ENCODE measurements at regions not wholly inside any gene's neighbourhood (a gene's known extent, or its start where the extent isn't known, plus 50 kb on each side); places are given as distances from the start of the nearest gene placed in this dataset.
"Not testable (repeated sequence)": the region's sequence is repeated elsewhere in the genome, so short reads cannot be mapped to it uniquely, and the experiment has no call there.

GRCh38 chr3:110493438-110494092, 578.1 kb upstream of the NECTIN3 start:
- no peak for DNase-seq

- no peak for DNase-seq
These were observed 577.5 kb upstream of the NECTIN3 start for GRCh38 chr3:110494093-110494490.

- DNase-seq = no peak
These were observed 576.9 kb upstream of the NECTIN3 start for GRCh38 chr3:110494728-110495127.

- no peak for DNase-seq
These were observed 576.3 kb upstream of the NECTIN3 start for GRCh38 chr3:110495201-110495927.

GRCh38 chr3:110504401-110504800, 567.2 kb upstream of the NECTIN3 start:
- no peak for DNase-seq

GRCh38 chr3:110504901-110505300, 566.7 kb upstream of the NECTIN3 start:
- no peak for DNase-seq

GRCh38 chr3:110506890-110507289, 564.7 kb upstream of the NECTIN3 start:
- no peak for DNase-seq

GRCh38 chr3:110507570-110507969, 564.0 kb upstream of the NECTIN3 start:
- DNase-seq = not testable (repeated sequence)

GRCh38 chr3:110512961-110513360, 558.7 kb upstream of the NECTIN3 start:
- no peak for DNase-seq

- no peak for DNase-seq
These were observed 553.6 kb upstream of the NECTIN3 start for GRCh38 chr3:110518031-110518430.

- DNase-seq = no peak
These were observed 552.5 kb upstream of the NECTIN3 start for GRCh38 chr3:110519071-110519470.

- no peak for DNase-seq
These were observed 550.6 kb upstream of the NECTIN3 start for GRCh38 chr3:110521019-110521418.

GRCh38 chr3:110525558-110526064, 546.0 kb upstream of the NECTIN3 start:
- not testable (repeated sequence) for DNase-seq

GRCh38 chr3:110526777-110527727, 544.6 kb upstream of the NECTIN3 start:
- no peak for DNase-seq

GRCh38 chr3:110528305-110529121, 543.1 kb upstream of the NECTIN3 start:
- no peak for DNase-seq

- DNase-seq = no peak
These were observed 540.7 kb upstream of the NECTIN3 start for GRCh38 chr3:110530902-110531301.

GRCh38 chr3:110533089-110533488, 538.5 kb upstream of the NECTIN3 start:
- DNase-seq = no peak

- no peak for DNase-seq
These were observed 529.0 kb upstream of the NECTIN3 start for GRCh38 chr3:110542552-110543150.

- no peak for DNase-seq
These were observed 526.9 kb upstream of the NECTIN3 start for GRCh38 chr3:110544730-110545129.

GRCh38 chr3:110550511-110550910, 521.1 kb upstream of the NECTIN3 start:
- no peak for DNase-seq

- no peak for DNase-seq
These were observed 509.0 kb upstream of the NECTIN3 start for GRCh38 chr3:110562621-110563020.

GRCh38 chr3:110564674-110565073, 506.9 kb upstream of the NECTIN3 start:
- no peak for DNase-seq
